K562 (cell line): ENCODE measurements at regions not wholly inside any gene's neighbourhood (a gene's known extent, or its start where the extent isn't known, plus 50 kb on each side); places are given as distances from the start of the nearest gene placed in this dataset.
A peak's percentile ranks its signal among the peaks of the same experiment; 100 is the strongest.

Experiments used
- ATAC-seq: fragments of 200-7000 bp; cut with Tn5 transposase; 3 replicates; pipeline ENCODE4 v1.9.1; 2020; ENCODE audit warnings: moderate library complexity
- BruUV-seq: library from RNA; stranded (reverse); fragments of 400-500 nt; replicated peaks from 2 replicates; lab custom pipeline; 2021; lab: Mats Ljungman, UMichigan
- CTCF ChIA-PET: fragments of 300-600 bp; formaldehyde crosslinking; extraction: SDS; loops from one replicate; lab custom pipeline; 2021; ENCODE audit warnings: low intra/inter-chr PET ratio; lab: Yijun Ruan, JAX
- POLR2A ChIA-PET: fragments of 300-600, 350-650 bp; sonication (Branson Sonifier 250); formaldehyde crosslinking; extraction: SDS; loops from one replicate; lab custom pipeline; 2021; ENCODE audit warnings: antibody characterized with exemption, inconsistent platforms; lab: Yijun Ruan, JAX
- DNase-seq, 4 experiments: peaks; one replicate each; pipeline versions ENCODE4 v3.0.0 to v3.0.0-alpha.2; 2011 to 2018; ENCODE audit warnings: low spot score in 3 of 4, mixed read lengths in 3 of 4; ENCODE audit errors: extremely low read depth in 1 of 4
- FAIRE-seq: peaks from 2 replicates; lab custom pipeline; 2011; peaks lifted over from hg19 to GRCh38; lab: Jason Lieb, UNC
- H2AFZ ChIP-seq: 2 replicates; pipeline ENCODE4 v1.6.0; 2011; ENCODE audit warnings: low read depth, low read length, control low read depth, inconsistent platforms
- H3K27ac ChIP-seq: fragments of 200-600 bp; 3 replicates; pipeline ENCODE4 v1.8.0; 2011; ENCODE audit warnings: low read depth, mild to moderate bottlenecking, control low read depth, inconsistent platforms, low read length, moderate library complexity, mixed read lengths; ENCODE audit errors: extremely low read depth
- H3K27me3 ChIP-seq, 2 experiments: fragments of 300-600 bp in 1 of 2; 2 replicates in 1 of 2; 3 replicates in 1 of 2; pipeline versions ENCODE4 v1.6.0 to v1.8.0; 2011; ENCODE audit warnings: inconsistent platforms in 2 of 2, low read length in 2 of 2, mild to moderate bottlenecking in 1 of 2, mixed read lengths in 1 of 2, moderate library complexity in 1 of 2; ENCODE audit not compliant: control insufficient read depth in 2 of 2, insufficient read depth in 2 of 2
- H3K36me3 ChIP-seq: fragments of 300-600 bp; 3 replicates; pipeline ENCODE4 v1.8.0; 2011; ENCODE audit warnings: mild to moderate bottlenecking, low read length, inconsistent platforms; ENCODE audit not compliant: control insufficient read depth, insufficient read depth
- H3K4me1 ChIP-seq, 2 experiments: fragments of 200-600 bp in 1 of 2; replicated peaks in 1 of 2; 2 replicates in 1 of 2; 3 replicates in 1 of 2; pipeline versions ENCODE4 v1.5.1 to v1.8.0; 2011; ENCODE audit warnings: inconsistent platforms in 2 of 2, low read length in 2 of 2, mild to moderate bottlenecking in 1 of 2, mixed read lengths in 1 of 2, moderate library complexity in 1 of 2; ENCODE audit not compliant: control insufficient read depth in 2 of 2, insufficient read depth in 2 of 2
- H3K4me2 ChIP-seq: 2 replicates; pipeline ENCODE4 v1.6.1; 2011; ENCODE audit warnings: low read length, control low read depth, inconsistent platforms, mixed read lengths; ENCODE audit not compliant: insufficient read depth
- H3K4me3 ChIP-seq: fragments of 200-600 bp; sonication (generic), shearing (Covaris generic); 2 replicates; pipeline ENCODE4 v1.5.1; 2016; ENCODE audit warnings: control low read depth, inconsistent platforms
- H3K79me2 ChIP-seq: fragments of 200-600 bp; 3 replicates; pipeline ENCODE4 v1.8.0; 2011; ENCODE audit warnings: low read length, inconsistent platforms; ENCODE audit not compliant: control insufficient read depth, insufficient read depth
- H3K9ac ChIP-seq, 2 experiments: 2 replicates each; pipeline versions ENCODE4 v1.6.0 to v1.6.1; 2011; ENCODE audit warnings: low read depth in 2 of 2, low read length in 2 of 2, control low read depth in 1 of 2, inconsistent platforms in 1 of 2, mild to moderate bottlenecking in 1 of 2, mixed read lengths in 1 of 2; ENCODE audit not compliant: insufficient read depth in 1 of 2
- H3K9me1 ChIP-seq: one replicate; pipeline ENCODE4 v1.6.0; 2011; ENCODE audit warnings: inconsistent platforms, mild to moderate bottlenecking, low read length, moderate library complexity; ENCODE audit not compliant: control insufficient read depth, insufficient read depth
- H3K9me3 ChIP-seq: replicated peaks from 2 replicates; pipeline ENCODE4 v1.5.1; 2011; ENCODE audit warnings: low read depth, low read length, inconsistent platforms; ENCODE audit not compliant: control insufficient read depth, insufficient read depth
- H4K20me1 ChIP-seq: replicated peaks from 2 replicates; pipeline ENCODE4 v1.6.1; 2011; ENCODE audit warnings: low read length, inconsistent platforms, mixed read lengths; ENCODE audit not compliant: control insufficient read depth, insufficient read depth
- MEIS2 ChIP-seq: fragments of 450-650 bp; IDR thresholded peaks from 2 replicates; pipeline ENCODE4 v1.6.1; 2014; ENCODE audit warnings: mild to moderate bottlenecking; ENCODE audit not compliant: partially characterized antibody
- ZNF280A ChIP-seq: fragments of 450-650 bp; IDR thresholded peaks from 2 replicates; pipeline ENCODE4 v1.6.1; 2018; ENCODE audit warnings: mild to moderate bottlenecking, low read depth; ENCODE audit not compliant: partially characterized antibody
- ZNF507 ChIP-seq: conservative IDR thresholded peaks from 2 replicates; pipeline ENCODE4 v1.6.1; 2017; ENCODE audit warnings: missing genetic modification characterization, missing compliant biosample characterization
- WGBS: fragments of 100-300 bp; shearing (Covaris generic); methylation state at CpG from one replicate; pipeline ENCODE4 v1.1.6; 2016; ENCODE audit warnings: low coverage, mixed read lengths; ENCODE audit not compliant: insufficient coverage; ENCODE audit errors: missing lambda C conversion rate; 5-methylcytosine and 5-hydroxymethylcytosine counted together
- in situ Hi-C: fragments of 300-500 bp; cut with MboI; formaldehyde crosslinking; loops from 4 replicates; pipeline ENCODE4 v1.15.0; 2018; ENCODE audit warnings: inconsistent platforms, mixed read lengths
- intact Hi-C: fragments of 100-400 bp; cut with micrococcal nuclease; formaldehyde crosslinking; loops from 2 replicates; pipeline ENCODE4 v1.14.2; 2022
- TF ChIP-seq, protein P1 (sequence below): fragments of 450-650 bp; IDR thresholded peaks from 2 replicates; pipeline ENCODE4 v1.6.1; 2016

GRCh38 chr4:126976850-126977632 lies 655.7 kb upstream of the INTU start:
- intact Hi-C loops: no loop called here
- Histone ChIP-seq H3K9me3 (no peaks in the 10 kb centered on the region), H3K4me1 (no peaks in the 10 kb centered on the region; a peak in 1 of 5 replicates), H2AFZ (peak overlapping the region; percentile 93), H3K27me3 (no peaks in the 10 kb centered on the region), H3K4me3 (no peak overlapping the region), H3K36me3 (no peaks in the 10 kb centered on the region), H3K79me2 (no peaks in the 10 kb centered on the region), H3K9me1 (no peaks in the 10 kb centered on the region), H4K20me1 (no peaks in the 10 kb centered on the region), H3K9ac (peak overlapping the region; percentile 18 to 46; a peak in 1 of 4 replicates), H3K27ac (peak overlapping the region; percentile 48; the same call in 2 of the 3 replicates), H3K4me2 (peak overlapping the region; percentile 20)
- DNase-seq: peak in 2 of 4 experiments; percentile 26 to 52
- ChIA-PET CTCF (no interaction called here), POLR2A (interaction anchor here (1.0 kb wide), 1 partner anchor 11 kb away, joined by 3 read pairs; no protein-coding TSS in a partner anchor)
- TF ChIP-seq ZNF280A (no peak), MEIS2 (peak; percentile 33), ZNF507 (0 out of 2 replicates have a peak, but pooled peaks have one; percentile 9)
- TF ChIP-seq, protein P1, sequence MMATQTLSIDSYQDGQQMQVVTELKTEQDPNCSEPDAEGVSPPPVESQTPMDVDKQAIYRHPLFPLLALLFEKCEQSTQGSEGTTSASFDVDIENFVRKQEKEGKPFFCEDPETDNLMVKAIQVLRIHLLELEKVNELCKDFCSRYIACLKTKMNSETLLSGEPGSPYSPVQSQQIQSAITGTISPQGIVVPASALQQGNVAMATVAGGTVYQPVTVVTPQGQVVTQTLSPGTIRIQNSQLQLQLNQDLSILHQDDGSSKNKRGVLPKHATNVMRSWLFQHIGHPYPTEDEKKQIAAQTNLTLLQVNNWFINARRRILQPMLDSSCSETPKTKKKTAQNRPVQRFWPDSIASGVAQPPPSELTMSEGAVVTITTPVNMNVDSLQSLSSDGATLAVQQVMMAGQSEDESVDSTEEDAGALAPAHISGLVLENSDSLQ: peak; percentile 64
- FAIRE-seq: no peak
- 28% methylated on average over 5 of the region's 5 CpGs for WGBS
- in situ Hi-C loops: no loop called here
- peak; percentile 88 for ATAC-seq
- no TSS peak for BruUV-seq
